K562 (cell line): ENCODE measurements at regions not wholly inside any gene's neighbourhood (a gene's known extent, or its start where the extent isn't known, plus 50 kb on each side); places are given as distances from the start of the nearest gene placed in this dataset.

ENCODE experiments used
- GATA2 ChIP-seq: sonication (generic); formaldehyde crosslinking; IDR thresholded peaks from 2 replicates; pipeline ENCODE4 v1.4.0; 2020; ENCODE audit warnings: mild to moderate bottlenecking, missing genetic modification reagents
- MTA2 ChIP-seq: fragments of 450-650 bp; IDR thresholded peaks from 2 replicates; pipeline ENCODE4 v1.6.1; 2016; ENCODE audit warnings: low read depth
- RBM14 ChIP-seq: fragments of 200-400 bp; formaldehyde crosslinking; IDR thresholded peaks from 2 replicates; pipeline ENCODE4 v1.6.1; 2018; ENCODE audit warnings: low read depth, mild to moderate bottlenecking, low read length, moderate library complexity, borderline replicate concordance; ENCODE audit not compliant: insufficient read depth
- TF ChIP-seq, protein P1 (sequence below): fragments of 450-650 bp; IDR thresholded peaks from 2 replicates; pipeline ENCODE4 v1.6.1; 2016; ENCODE audit warnings: antibody characterized with exemption

DNA sequence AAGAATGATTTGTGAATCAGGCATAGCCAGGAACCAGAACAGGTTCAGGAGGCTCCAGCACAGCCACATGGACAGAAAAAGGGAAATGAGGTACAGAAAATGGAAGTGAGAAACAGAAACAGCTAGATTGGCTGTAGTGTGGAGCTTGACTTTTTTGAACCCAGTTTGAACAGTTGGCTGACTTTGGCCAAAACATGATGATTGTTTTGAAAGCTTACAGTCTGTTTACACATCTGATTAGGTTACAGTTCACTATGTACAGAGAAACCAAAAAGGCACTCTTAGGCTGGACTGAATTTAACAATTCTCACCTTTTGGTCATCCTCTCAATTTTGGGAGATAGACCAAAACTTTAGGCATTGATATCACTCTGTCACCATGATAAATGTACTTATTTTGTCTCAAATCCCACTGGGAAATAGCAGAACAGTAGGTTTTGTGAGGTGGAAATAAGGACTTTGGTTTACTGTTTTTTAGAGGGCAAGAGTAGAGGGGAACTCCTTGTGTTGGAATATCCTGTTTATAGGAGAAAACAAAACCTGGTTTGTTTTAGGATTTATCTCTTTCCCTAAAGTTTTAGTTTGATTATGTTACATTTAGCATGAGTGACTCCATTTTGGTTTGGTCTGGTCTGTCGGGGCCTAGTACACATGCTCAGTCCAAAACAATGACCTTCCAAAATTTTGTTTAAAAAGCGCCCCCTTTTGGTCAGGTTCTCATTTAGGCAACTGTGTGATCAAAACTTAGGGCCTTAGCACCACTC is 123.1 kb downstream of the OLIG3 start:
- TF ChIP-seq, protein P1, sequence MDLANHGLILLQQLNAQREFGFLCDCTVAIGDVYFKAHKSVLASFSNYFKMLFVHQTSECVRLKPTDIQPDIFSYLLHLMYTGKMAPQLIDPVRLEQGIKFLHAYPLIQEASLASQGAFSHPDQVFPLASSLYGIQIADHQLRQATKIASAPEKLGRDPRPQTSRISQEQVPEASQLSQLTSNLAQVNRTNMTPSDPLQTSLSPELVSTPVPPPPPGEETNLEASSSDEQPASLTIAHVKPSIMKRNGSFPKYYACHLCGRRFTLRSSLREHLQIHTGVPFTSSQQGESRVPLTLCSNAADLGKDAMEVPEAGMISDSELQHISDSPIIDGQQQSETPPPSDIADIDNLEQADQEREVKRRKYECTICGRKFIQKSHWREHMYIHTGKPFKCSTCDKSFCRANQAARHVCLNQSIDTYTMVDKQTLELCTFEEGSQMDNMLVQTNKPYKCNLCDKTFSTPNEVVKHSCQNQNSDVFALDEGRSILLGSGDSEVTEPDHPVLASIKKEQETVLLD, result no peak
- TF ChIP-seq MTA2, result no peak
- TF ChIP-seq RBM14, result no peak
- TF ChIP-seq GATA2 (CRISPR knock-in tag), result no peak
